GM10266 (cell line): ENCODE measurements at regions not wholly inside any gene's neighbourhood (a gene's known extent, or its start where the extent isn't known, plus 50 kb on each side); places are given as distances from the start of the nearest gene placed in this dataset.
"Not testable (repeated sequence)": the region's sequence is repeated elsewhere in the genome, so short reads cannot be mapped to it uniquely, and the experiment has no call there.

Experiments used
- DNase-seq: peaks from one replicate; pipeline ENCODE4 v3.0.0; 2012; ENCODE audit errors: extremely low spot score
- TF ChIP-seq, protein P1 (sequence below): IDR thresholded peaks from 2 replicates; pipeline ENCODE4 v1.5.1; 2012; ENCODE audit warnings: mild to moderate bottlenecking, low read depth; ENCODE audit not compliant: control insufficient read depth, insufficient read depth; ENCODE audit errors: missing control alignments

DNA sequence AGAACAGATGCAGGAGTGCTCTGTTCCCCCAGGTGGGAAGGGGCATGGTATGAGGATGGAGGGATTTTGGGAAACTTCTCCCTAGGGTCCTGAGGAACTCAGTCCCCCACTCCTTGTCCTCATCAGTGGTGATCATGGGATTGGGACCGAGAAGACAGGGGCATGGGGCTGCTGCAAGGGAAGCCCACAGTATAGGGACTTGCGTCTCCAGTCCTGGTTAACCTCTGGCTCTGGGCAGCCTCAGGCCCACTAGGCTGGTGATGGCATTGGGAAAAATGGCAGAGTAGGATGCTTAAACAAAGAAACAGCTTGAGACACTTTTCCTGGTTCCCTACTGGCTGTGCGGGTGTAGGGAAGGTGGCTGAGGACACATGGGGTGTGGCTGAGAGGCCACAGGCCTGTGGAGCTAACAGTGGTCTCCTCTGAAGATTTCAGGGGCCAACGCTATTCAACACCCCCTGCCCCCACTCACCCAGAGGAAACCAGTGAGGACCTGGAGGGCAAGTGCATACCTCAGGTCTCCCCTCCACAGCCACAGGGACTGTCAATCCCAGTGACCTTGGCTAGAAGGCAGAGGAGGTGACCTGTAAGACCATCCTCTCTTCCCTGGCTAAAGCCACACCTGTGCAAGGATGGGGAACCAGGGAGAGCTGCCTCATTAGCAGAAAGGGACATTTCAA, 261.3 kb downstream of the CCSER2 start:
- TF ChIP-seq, protein P1, sequence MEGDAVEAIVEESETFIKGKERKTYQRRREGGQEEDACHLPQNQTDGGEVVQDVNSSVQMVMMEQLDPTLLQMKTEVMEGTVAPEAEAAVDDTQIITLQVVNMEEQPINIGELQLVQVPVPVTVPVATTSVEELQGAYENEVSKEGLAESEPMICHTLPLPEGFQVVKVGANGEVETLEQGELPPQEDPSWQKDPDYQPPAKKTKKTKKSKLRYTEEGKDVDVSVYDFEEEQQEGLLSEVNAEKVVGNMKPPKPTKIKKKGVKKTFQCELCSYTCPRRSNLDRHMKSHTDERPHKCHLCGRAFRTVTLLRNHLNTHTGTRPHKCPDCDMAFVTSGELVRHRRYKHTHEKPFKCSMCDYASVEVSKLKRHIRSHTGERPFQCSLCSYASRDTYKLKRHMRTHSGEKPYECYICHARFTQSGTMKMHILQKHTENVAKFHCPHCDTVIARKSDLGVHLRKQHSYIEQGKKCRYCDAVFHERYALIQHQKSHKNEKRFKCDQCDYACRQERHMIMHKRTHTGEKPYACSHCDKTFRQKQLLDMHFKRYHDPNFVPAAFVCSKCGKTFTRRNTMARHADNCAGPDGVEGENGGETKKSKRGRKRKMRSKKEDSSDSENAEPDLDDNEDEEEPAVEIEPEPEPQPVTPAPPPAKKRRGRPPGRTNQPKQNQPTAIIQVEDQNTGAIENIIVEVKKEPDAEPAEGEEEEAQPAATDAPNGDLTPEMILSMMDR, result no peak
- no peak for DNase-seq

DNA sequence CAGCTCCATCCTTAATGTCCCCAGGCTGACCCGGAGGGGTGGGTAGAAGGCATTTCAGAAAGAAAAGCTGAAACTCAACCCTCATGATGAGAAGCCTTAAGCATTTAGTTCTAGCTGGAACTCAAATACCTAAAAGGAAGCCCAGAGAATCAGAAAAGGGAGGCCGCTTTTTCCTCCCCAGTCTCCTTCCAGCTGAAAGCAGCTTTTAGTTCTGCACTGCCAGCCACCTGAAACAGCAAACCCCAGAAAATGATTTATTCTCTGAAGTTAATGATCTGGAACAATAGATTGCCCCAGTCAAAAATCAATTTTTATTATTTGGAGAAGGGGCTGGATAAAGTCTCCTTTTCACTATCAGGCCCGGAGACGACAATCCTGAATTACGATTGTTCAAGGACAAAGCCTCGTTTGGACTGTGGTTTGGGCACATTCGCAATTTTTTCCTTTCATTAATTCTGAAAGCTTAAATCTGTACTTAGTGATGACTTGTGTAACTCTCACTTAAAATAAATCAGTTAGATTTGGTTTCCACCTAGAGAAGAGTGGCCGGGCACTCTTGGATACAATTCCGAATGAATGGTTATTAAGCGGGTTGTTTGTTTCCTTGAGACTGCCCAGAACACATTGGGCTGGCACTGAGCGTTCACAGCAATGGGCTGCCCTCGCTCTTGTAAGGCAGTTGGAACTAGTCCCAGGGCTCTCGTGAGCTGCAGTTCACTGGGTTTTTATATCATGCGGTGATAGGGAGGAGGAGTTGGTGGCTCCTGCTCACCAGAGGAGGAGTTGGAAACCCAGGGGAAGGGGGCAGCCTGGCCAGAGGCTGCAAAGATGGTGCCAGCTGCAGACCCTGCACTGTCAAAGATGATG, 262.2 kb downstream of the CCSER2 start:
- TF ChIP-seq, protein P1, result no peak
- DNase-seq, result no peak

DNA sequence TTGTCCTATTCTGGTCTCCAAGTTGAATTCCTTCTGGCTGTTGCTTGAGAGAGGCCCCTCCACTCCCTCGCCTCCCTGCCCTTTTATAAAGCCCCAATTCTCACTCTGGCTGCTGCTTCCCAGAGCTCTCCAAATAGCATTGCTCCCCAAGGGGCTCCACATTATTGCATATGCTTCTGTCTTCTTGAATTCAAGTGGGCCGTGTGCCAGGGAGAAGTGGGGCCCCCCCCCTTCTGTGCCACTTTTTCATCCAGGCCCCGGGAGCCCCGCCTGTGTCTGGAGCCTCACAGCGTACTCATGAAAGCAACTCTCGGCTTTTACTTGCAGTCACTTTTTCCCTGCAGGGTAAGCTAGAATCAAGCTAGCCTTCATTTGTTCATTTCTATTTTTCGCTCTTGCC, 265.1 kb downstream of the CCSER2 start:
- no peak for DNase-seq
- TF ChIP-seq, protein P1, result no peak

DNA sequence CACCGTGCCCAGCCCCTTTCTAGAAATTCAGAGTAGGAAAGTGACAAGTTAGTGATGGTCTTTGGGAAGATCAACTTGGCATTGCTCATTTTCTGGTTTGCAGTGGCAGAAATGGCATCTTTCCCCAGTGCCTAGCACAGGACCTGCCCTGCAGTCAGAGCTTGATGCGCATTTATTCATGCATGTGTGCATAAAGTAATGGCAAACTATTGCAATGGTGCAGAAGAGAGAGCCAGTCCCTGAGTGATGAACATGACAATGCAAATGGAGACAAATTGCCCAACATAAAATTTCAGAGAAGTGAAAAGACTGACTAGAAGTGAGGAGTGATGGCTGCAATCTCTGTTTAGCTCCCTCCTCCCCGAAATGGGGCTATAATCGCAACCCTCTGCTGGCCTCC, 268.2 kb downstream of the CCSER2 start:
- TF ChIP-seq, protein P1, result no peak
- no peak for DNase-seq

DNA sequence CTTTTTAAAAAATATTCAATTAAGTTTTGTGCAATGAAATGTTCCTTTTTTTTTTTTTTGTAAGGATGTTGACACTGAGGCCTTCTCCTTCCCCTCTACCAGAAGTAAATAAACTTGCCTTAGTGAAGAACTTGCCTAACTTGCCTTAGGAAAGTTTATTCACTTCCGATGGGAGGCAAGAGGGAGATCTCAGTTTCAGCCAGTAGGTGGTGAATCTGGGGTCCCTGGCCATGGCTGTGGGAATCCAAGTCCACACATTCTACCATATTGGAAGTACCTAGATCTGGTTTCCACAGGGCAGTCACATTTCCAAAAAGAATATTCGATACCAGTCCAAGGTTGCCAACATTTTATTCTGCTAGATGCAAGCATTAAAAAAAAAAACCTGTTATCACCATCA, 270.9 kb downstream of the CCSER2 start:
- no peak for DNase-seq
- TF ChIP-seq, protein P1, result no peak

DNA sequence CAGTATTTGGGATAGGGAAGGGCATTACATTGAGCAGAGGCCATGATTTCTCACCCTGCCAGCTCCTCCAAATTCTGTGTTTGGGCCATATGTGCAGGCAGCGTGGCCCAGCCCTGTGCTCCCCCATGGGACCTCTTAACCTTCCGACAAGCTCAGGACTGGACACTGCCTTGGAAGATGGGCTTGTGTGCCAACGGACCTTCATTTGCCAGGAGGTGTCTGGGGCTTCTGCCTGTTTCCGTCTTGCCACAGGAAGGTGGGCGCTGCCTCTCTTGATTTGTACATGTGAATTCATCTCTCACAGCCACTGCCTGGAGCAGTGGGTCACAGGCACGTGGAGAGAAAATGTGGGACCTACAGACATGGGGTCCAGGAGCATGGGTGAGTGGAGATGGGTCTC, 272.6 kb downstream of the CCSER2 start:
- DNase-seq, result no peak
- TF ChIP-seq, protein P1, result no peak

DNA sequence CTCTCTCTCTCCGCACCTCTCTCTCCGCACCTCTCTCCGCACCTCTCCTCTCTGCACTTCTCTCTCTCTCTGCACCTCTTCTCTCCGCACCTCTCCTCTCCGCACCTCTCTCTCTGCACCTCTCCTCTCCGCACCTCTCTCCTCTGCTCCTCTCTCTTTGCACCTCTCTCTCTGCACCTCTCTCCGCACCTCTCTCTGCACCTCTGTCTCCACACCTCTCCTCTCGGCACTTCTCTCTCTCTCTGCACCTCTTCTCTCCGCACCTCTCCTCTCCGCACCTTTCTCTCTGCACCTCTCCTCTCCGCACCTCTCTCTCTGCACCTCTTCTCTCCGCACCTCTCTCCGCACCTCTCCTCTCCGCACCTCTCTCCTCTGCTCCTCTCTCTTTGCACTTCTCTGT, 274.2 kb downstream of the CCSER2 start:
- DNase-seq, result not testable (repeated sequence)
